Tibial nerve (tissue), 4 donors: ENCODE measurements at regions not wholly inside any gene's neighbourhood (a gene's known extent, or its start where the extent isn't known, plus 50 kb on each side); places are given as distances from the start of the nearest gene placed in this dataset.

Source experiments
- DNase-seq, 2 donors: peaks; one replicate each; pipeline ENCODE4 v3.0.0-alpha.2; 2019; ENCODE audit warnings: low spot score in 2 of 2
- H3K27ac ChIP-seq, 4 donors: fragments of 200-600 bp; sonication (generic) in 3 of 4; one replicate each; pipeline ENCODE4 v1.5.1; 2017 to 2019; ENCODE audit warnings: mild to moderate bottlenecking in 1 of 4
- H3K27me3 ChIP-seq, 2 donors: fragments of 200-600 bp; sonication (generic) in 1 of 2; one replicate each; pipeline versions ENCODE4 v1.5.1 to v1.6.0; 2017 to 2019
- H3K36me3 ChIP-seq, 3 donors: fragments of 200-600 bp; sonication (generic); one replicate each; pipeline ENCODE4 v1.5.1; 2018 to 2019
- H3K4me1 ChIP-seq, 4 donors: fragments of 200-600 bp; sonication (generic) in 3 of 4; one replicate each; pipeline ENCODE4 v1.5.1; 2017 to 2019
- H3K4me3 ChIP-seq, 4 donors: fragments of 200-600 bp; sonication (generic) in 3 of 4; one replicate each; pipeline ENCODE4 v1.5.1; 2017 to 2019; ENCODE audit warnings: mild to moderate bottlenecking in 1 of 4, moderate library complexity in 1 of 4
- H3K9me3 ChIP-seq, 4 donors: fragments of 200-600 bp; sonication (generic) in 3 of 4; one replicate each; pipeline ENCODE4 v1.5.1; 2017 to 2019
- EP300 ChIP-seq, 2 donors: sonication (generic); formaldehyde crosslinking; IDR thresholded peaks; one replicate each; pipeline ENCODE4 v1.6.1; 2017; ENCODE audit warnings: antibody characterized with exemption in 2 of 2, mild to moderate bottlenecking in 1 of 2
- POLR2A ChIP-seq, 2 donors: fragments of 450-650 bp; IDR thresholded peaks; one replicate each; pipeline ENCODE4 v1.6.1; 2017; ENCODE audit warnings: antibody characterized with exemption in 2 of 2, mild to moderate bottlenecking in 2 of 2, moderate library complexity in 2 of 2
- whole genome bisulfite sequencing, 2 donors: methylation state at CpG; one replicate each; pipeline ENCODE4 v1.1.5; 2018; 5-methylcytosine and 5-hydroxymethylcytosine counted together
- TF ChIP-seq, protein P1 (sequence below), 5 experiments: fragments of 200-600 bp in 3 of 5; fragments of 450-650 bp in 2 of 5; sonication (generic) in 3 of 5; IDR thresholded peaks; one replicate each; pipeline ENCODE4 v1.5.1; 2016 to 2019; ENCODE audit warnings: antibody characterized with exemption in 5 of 5, mild to moderate bottlenecking in 3 of 5, moderate library complexity in 2 of 5

DNA sequence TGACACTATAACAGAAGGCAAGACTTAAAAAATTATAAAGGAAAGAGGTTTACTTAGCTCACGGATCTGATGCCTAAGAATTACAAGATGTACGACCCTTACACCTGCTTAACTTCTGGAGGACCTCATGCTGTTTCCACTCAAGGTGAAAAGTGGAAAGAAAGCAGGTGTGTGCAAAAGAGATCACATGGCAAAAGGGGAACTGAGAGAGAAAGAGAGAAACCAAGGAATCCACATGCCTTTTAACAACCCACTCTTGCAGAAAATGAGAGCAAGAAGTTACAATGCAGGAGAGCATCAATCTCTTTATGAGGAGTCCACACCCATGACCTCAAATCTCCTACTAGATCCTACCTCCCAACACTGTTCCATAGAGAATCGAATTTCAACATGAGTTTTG, 2382.2 kb downstream of the TP53TG3F start:
- Histone ChIP-seq H3K4me1 (no peaks in the 10 kb centered on the region), H3K27me3 (no peaks in the 10 kb centered on the region), H3K36me3 (no peaks in the 10 kb centered on the region), H3K4me3 (no peak overlapping the region), H3K9me3 (peaks cover 0 to 12% (median 0%) of the 10 kb centered on the region in 4 donors), H3K27ac (no peak overlapping the region)
- no peak for DNase-seq
- TF ChIP-seq, protein P1, sequence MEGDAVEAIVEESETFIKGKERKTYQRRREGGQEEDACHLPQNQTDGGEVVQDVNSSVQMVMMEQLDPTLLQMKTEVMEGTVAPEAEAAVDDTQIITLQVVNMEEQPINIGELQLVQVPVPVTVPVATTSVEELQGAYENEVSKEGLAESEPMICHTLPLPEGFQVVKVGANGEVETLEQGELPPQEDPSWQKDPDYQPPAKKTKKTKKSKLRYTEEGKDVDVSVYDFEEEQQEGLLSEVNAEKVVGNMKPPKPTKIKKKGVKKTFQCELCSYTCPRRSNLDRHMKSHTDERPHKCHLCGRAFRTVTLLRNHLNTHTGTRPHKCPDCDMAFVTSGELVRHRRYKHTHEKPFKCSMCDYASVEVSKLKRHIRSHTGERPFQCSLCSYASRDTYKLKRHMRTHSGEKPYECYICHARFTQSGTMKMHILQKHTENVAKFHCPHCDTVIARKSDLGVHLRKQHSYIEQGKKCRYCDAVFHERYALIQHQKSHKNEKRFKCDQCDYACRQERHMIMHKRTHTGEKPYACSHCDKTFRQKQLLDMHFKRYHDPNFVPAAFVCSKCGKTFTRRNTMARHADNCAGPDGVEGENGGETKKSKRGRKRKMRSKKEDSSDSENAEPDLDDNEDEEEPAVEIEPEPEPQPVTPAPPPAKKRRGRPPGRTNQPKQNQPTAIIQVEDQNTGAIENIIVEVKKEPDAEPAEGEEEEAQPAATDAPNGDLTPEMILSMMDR (IDR thresholded peaks at IDR 0.05): no peak
- TF ChIP-seq POLR2A (IDR thresholded peaks at IDR 0.05) (no peak), EP300 (IDR thresholded peaks at IDR 0.05) (no peak)
- WGBS, 2 donors: 28 to 32% methylated on average over 3 of the region's 3 CpGs

DNA sequence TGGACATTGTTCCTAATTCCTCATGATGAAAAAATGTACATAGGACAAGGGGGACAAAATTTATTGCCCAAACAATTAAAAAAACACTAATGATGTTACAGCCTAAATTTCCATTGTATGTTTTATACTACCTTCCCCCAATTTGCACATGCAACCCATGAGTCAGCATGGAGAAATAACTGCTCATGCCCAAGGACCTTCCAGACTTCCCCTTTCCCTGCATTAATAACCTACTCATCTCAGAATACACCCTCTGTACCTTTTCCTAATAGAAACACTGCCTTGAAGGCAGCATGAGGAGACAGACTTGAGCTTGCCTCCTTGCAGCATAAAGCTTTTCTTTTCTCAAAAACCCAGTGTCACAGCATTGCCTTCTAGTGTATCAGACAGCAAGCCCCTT, 2402.8 kb downstream of the TP53TG3F start:
- H3K4me3 ChIP-seq: no peak overlapping the region

DNA sequence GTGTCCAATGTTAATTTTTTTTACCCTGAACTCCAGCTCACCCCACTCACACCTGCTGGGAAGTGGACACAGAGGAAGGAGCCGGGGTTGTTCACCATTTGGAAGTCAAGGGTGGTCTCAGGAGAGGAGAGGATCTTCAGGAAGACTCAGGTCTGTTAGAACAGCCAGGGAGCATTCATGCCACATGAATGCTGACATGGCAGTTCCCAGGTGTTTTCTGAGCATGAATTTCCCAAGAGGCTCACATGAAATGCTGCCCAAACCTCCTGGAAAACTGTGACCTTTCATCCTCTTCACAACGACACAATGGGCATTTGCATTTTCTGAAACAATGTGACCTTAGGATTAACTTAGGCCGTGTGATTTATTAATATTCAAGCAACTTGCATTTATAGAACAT, 2409.2 kb downstream of the TP53TG3F start:
- WGBS, 2 donors: 35 to 51% methylated on average over 3 of the region's 3 CpGs
- Histone ChIP-seq H3K27me3 (no peaks in the 10 kb centered on the region), H3K36me3 (no peaks in the 10 kb centered on the region), H3K4me3 (no peak overlapping the region), H3K4me1 (no peaks in the 10 kb centered on the region), H3K9me3 (peaks cover 0 to 4% (median 1%) of the 10 kb centered on the region in 4 donors), H3K27ac (no peak overlapping the region)
- DNase-seq: no peak
- TF ChIP-seq POLR2A (IDR thresholded peaks at IDR 0.05) (no peak), EP300 (IDR thresholded peaks at IDR 0.05) (no peak)
- TF ChIP-seq, protein P1 (IDR thresholded peaks at IDR 0.05): no peak

More for the DNA sequence above, 2402.8 kb downstream of the TP53TG3F start:
- no peak for DNase-seq
- TF ChIP-seq, protein P1 (IDR thresholded peaks at IDR 0.05): no peak
- TF ChIP-seq POLR2A (IDR thresholded peaks at IDR 0.05) (no peak), EP300 (IDR thresholded peaks at IDR 0.05) (no peak)
- Histone ChIP-seq H3K9me3 (peaks cover 0 to 4% (median 0%) of the 10 kb centered on the region in 4 donors), H3K36me3 (no peaks in the 10 kb centered on the region), H3K27ac (no peak overlapping the region), H3K27me3 (no peaks in the 10 kb centered on the region), H3K4me1 (no peaks in the 10 kb centered on the region)

DNA sequence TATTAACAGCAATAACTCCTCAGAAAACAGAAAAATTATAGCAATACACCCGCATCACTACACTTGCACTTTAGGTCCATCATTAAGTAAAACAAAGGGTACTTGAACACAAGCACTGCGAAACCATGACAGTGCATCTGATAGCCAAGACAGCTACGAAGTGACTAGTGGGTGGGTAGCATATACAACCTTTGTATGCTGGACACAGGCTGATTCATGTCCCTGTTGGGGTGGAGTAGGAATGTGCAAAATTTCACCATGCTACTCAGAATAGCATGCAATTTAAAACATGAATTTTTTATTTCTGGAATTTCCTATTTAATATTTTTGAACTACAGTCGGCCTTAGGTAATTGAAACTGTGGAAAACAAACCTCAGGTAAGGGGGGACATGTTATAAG, 2414.1 kb downstream of the TP53TG3F start:
- Histone ChIP-seq H3K36me3 (no peaks in the 10 kb centered on the region), H3K27me3 (no peaks in the 10 kb centered on the region), H3K4me3 (no peak overlapping the region), H3K4me1 (no peaks in the 10 kb centered on the region), H3K27ac (no peak overlapping the region), H3K9me3 (peaks cover 0 to 2% (median 0%) of the 10 kb centered on the region in 4 donors)
- DNase-seq: no peak
- WGBS, 2 donors: 67 to 76% methylated on average over 4 of the region's 4 CpGs
- TF ChIP-seq, protein P1 (IDR thresholded peaks at IDR 0.05): no peak
- TF ChIP-seq EP300 (IDR thresholded peaks at IDR 0.05): no peak
- no peak for TF ChIP-seq POLR2A (IDR thresholded peaks at IDR 0.05)

DNA sequence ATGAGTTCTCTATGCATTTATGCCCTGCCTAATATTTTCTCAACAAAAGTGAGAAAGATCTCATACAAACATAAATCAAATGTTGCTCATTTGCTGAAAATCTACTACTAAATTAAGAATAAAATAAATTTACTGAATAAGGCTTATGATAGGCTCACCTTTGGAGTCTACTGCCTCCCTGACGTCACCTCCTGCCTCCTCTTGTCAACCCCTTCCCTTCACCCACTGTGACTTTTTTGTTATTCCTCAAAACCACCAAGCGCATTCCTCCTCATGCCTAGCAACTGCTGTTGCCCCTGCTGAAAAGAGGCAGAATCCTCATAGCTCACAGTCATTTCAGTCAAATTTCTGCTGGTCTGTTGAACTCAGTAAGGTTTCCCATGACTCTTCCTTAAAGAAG, 2422.2 kb downstream of the TP53TG3F start:
- no peak for DNase-seq
- no peak overlapping the region for H3K4me3 ChIP-seq
- H3K9me3 ChIP-seq: peaks cover 0 to 2% (median 0%) of the 10 kb centered on the region in 4 donors
- no peaks in the 10 kb centered on the region for H3K4me1 ChIP-seq
- H3K36me3 ChIP-seq: no peaks in the 10 kb centered on the region
- no peaks in the 10 kb centered on the region for H3K27me3 ChIP-seq
- TF ChIP-seq POLR2A (IDR thresholded peaks at IDR 0.05) (no peak), EP300 (IDR thresholded peaks at IDR 0.05) (no peak)
- TF ChIP-seq, protein P1 (IDR thresholded peaks at IDR 0.05): no peak
- H3K27ac ChIP-seq: no peak overlapping the region
- 67 to 68% methylated on average over 2 of the region's 2 CpGs for WGBS, 2 donors
